CD14-positive monocyte (primary cell): ENCODE measurements at regions not wholly inside any gene's neighbourhood (a gene's known extent, or its start where the extent isn't known, plus 50 kb on each side); places are given as distances from the start of the nearest gene placed in this dataset.

Experiments
- DNase-seq, 3 donors: peaks; one replicate each; pipeline ENCODE4 v3.0.0-alpha.2; 2011 to 2022
- H2AFZ ChIP-seq: 2 replicates; pipeline ENCODE4 v1.6.0; 2012; ENCODE audit warnings: mild to moderate bottlenecking, low read depth, low read length, inconsistent platforms; ENCODE audit not compliant: insufficient read depth, poor library complexity, severe bottlenecking
- H3K27ac ChIP-seq, 2 donors: 1 replicate in 1 of 2; 2 replicates in 1 of 2; pipeline ENCODE4 v1.5.1; 2012 to 2013; ENCODE audit warnings: low read length in 2 of 2, control low read depth in 1 of 2, inconsistent platforms in 1 of 2, low read depth in 1 of 2, mild to moderate bottlenecking in 1 of 2
- H3K27me3 ChIP-seq, 2 donors: one replicate each; pipeline versions ENCODE4 v1.6.0 to v1.6.1; 2011 to 2013; ENCODE audit warnings: low read length in 2 of 2; ENCODE audit not compliant: control insufficient read depth in 2 of 2, insufficient read depth in 2 of 2
- H3K36me3 ChIP-seq, 2 donors: replicated peaks in 1 of 2; 1 replicate in 1 of 2; 2 replicates in 1 of 2; pipeline versions ENCODE4 v1.5.1 to v1.6.1; 2012 to 2013; ENCODE audit warnings: low read length in 2 of 2, control low read depth in 1 of 2, inconsistent platforms in 1 of 2, mild to moderate bottlenecking in 1 of 2; ENCODE audit not compliant: insufficient read depth in 2 of 2, control insufficient read depth in 1 of 2
- H3K4me1 ChIP-seq, 2 donors: 1 replicate in 1 of 2; 2 replicates in 1 of 2; pipeline versions ENCODE4 v1.5.1 to v1.6.1; 2012 to 2013; ENCODE audit warnings: low read length in 2 of 2, control low read depth in 1 of 2, inconsistent platforms in 1 of 2, mild to moderate bottlenecking in 1 of 2, moderate library complexity in 1 of 2; ENCODE audit not compliant: insufficient read depth in 2 of 2, control insufficient read depth in 1 of 2
- H3K4me2 ChIP-seq: replicated peaks from 2 replicates; pipeline ENCODE3; 2012; ENCODE audit warnings: low read length, moderate library complexity, mild to moderate bottlenecking; ENCODE audit not compliant: poor library complexity, severe bottlenecking; ENCODE audit errors: extremely low read depth
- H3K4me3 ChIP-seq, 3 experiments: fragments of 200-600 bp in 1 of 3; sonication (generic) in 1 of 3; replicated peaks in 1 of 3; 1 replicate in 2 of 3; 2 replicates in 1 of 3; pipeline ENCODE4 v1.5.1; 2011 to 2013; ENCODE audit warnings: low read length in 3 of 3, mild to moderate bottlenecking in 3 of 3, control low read depth in 2 of 3, low read depth in 2 of 3, inconsistent platforms in 1 of 3, moderate library complexity in 1 of 3
- H3K79me2 ChIP-seq: 2 replicates; pipeline ENCODE4 v1.6.0; 2012; ENCODE audit warnings: mild to moderate bottlenecking, control low read depth, inconsistent platforms, low read length, moderate library complexity; ENCODE audit not compliant: insufficient read depth
- H3K9ac ChIP-seq: 2 replicates; pipeline ENCODE4 v1.6.0; 2017; ENCODE audit warnings: low read length, mild to moderate bottlenecking; ENCODE audit not compliant: insufficient read depth, poor library complexity, severe bottlenecking
- H3K9me3 ChIP-seq, 2 donors: replicated peaks in 1 of 2; 1 replicate in 1 of 2; 2 replicates in 1 of 2; pipeline versions ENCODE4 v1.5.1 to v1.6.1; 2012 to 2013; ENCODE audit warnings: low read length in 2 of 2, control low read depth in 1 of 2; ENCODE audit not compliant: control insufficient read depth in 1 of 2, insufficient read depth in 1 of 2
- H4K20me1 ChIP-seq: 2 replicates; pipeline ENCODE4 v1.6.0; 2012; ENCODE audit warnings: mild to moderate bottlenecking, low read length, control low read depth, moderate library complexity; ENCODE audit not compliant: insufficient read depth
- H3K27ac Mint-ChIP-seq, 7 donors: one replicate each; pipeline ENCODE4 v1.8.0; 2020; ENCODE audit warnings: mild to moderate bottlenecking in 7 of 7, mixed read lengths in 7 of 7, moderate library complexity in 6 of 7, inconsistent platforms in 2 of 7
- H3K27me3 Mint-ChIP-seq, 3 donors: one replicate each; pipeline ENCODE4 v1.8.0; 2021 to 2022; ENCODE audit warnings: low read depth in 3 of 3, mild to moderate bottlenecking in 3 of 3, mixed read lengths in 3 of 3, moderate library complexity in 3 of 3, inconsistent platforms in 1 of 3
- H3K36me3 Mint-ChIP-seq, 2 donors: one replicate each; pipeline ENCODE4 v1.8.0; 2020; ENCODE audit warnings: mixed read lengths in 2 of 2, inconsistent platforms in 1 of 2, mild to moderate bottlenecking in 1 of 2
- H3K4me1 Mint-ChIP-seq: one replicate; pipeline ENCODE4 v1.8.0; 2020; ENCODE audit warnings: mild to moderate bottlenecking, mixed read lengths
- H3K4me3 Mint-ChIP-seq, 2 donors: one replicate each; pipeline ENCODE4 v1.8.0; 2020; ENCODE audit warnings: mild to moderate bottlenecking in 2 of 2, mixed read lengths in 2 of 2, moderate library complexity in 1 of 2
- H3K9me3 Mint-ChIP-seq, 7 donors: one replicate each; pipeline ENCODE4 v1.8.0; 2020 to 2022; ENCODE audit warnings: mixed read lengths in 7 of 7, mild to moderate bottlenecking in 6 of 7, moderate library complexity in 6 of 7, inconsistent platforms in 2 of 7
- CTCF ChIP-seq: fragments of 200-600 bp; IDR thresholded peaks from one replicate; pipeline ENCODE4 v1.8.0; 2022; ENCODE audit warnings: antibody characterized with exemption, mild to moderate bottlenecking
- WGBS: methylation state at CpG from one replicate; pipeline ENCODE4 v1.1.5; 2013; ENCODE audit warnings: missing lambda C conversion rate; ENCODE audit not compliant: insufficient coverage; 5-methylcytosine and 5-hydroxymethylcytosine counted together
- intact Hi-C, 2 donors: fragments of 100-400 bp; cut with micrococcal nuclease; formaldehyde crosslinking; loops; one replicate each; pipeline versions ENCODE4 v1.15.0 to v1.15.1; 2023

GRCh38 chr14:61153914-61154545 is 127.1 kb downstream of the TMEM30B start:
- Histone ChIP-seq H3K36me3 (no peaks in the 10 kb centered on the region), H3K27me3 (no peaks in the 10 kb centered on the region), H3K4me2 (no peak overlapping the region), H3K4me1 (peaks cover 0 to 5% of the 10 kb centered on the region in 2 donors), H3K27ac (no peak overlapping the region), H2AFZ (no peak overlapping the region), H4K20me1 (no peaks in the 10 kb centered on the region), H3K9me3 (no peaks in the 10 kb centered on the region), H3K9ac (no peak overlapping the region), H3K79me2 (no peaks in the 10 kb centered on the region), H3K4me3 (no peak overlapping the region)
- DNase-seq, result peak; percentile 21 to 51 (median 25)
- 11% methylated on average over 4 of the region's 8 CpGs for WGBS
- no peaks in the 10 kb centered on the region for H3K4me1 Mint-ChIP-seq
- peaks cover 2 to 10% (median 6%) of the 10 kb centered on the region in 3 donors for H3K27me3 Mint-ChIP-seq
- no peak for TF ChIP-seq CTCF
- peak overlapping the region in 2 of 7 donors; percentile 7 to 10 for H3K27ac Mint-ChIP-seq
- H3K9me3 Mint-ChIP-seq, result peaks cover 0 to 6% (median 0%) of the 10 kb centered on the region in 7 donors
- intact Hi-C loops, result no loop called here
- no peaks in the 10 kb centered on the region for H3K36me3 Mint-ChIP-seq
- H3K4me3 Mint-ChIP-seq, result no peak overlapping the region

GRCh38 chr14:61153431-61153830 is 127.7 kb downstream of the TMEM30B start:
- Mint-ChIP-seq H3K27me3 (peaks cover 2 to 10% (median 6%) of the 10 kb centered on the region in 3 donors), H3K9me3 (peaks cover 0 to 6% (median 0%) of the 10 kb centered on the region in 7 donors), H3K4me3 (no peak overlapping the region), H3K27ac (peak overlapping the region in 1 of 7 donors; percentile 26), H3K4me1 (no peaks in the 10 kb centered on the region), H3K36me3 (no peaks in the 10 kb centered on the region)
- Histone ChIP-seq H3K4me3 (no peak overlapping the region), H3K27me3 (no peaks in the 10 kb centered on the region), H3K9me3 (no peaks in the 10 kb centered on the region), H3K4me2 (no peak overlapping the region), H3K27ac (no peak overlapping the region), H3K79me2 (no peaks in the 10 kb centered on the region), H3K4me1 (peaks cover 0 to 5% of the 10 kb centered on the region in 2 donors), H2AFZ (no peak overlapping the region), H4K20me1 (no peaks in the 10 kb centered on the region), H3K36me3 (no peaks in the 10 kb centered on the region), H3K9ac (no peak overlapping the region)
- no peak for DNase-seq
- intact Hi-C loops, result no loop called here
- TF ChIP-seq CTCF, result no peak
- no CpG with 5 or more reads among the region's 3 CpGs for WGBS
